GM12878 (cell line): ENCODE measurements at regions not wholly inside any gene's neighbourhood (a gene's known extent, or its start where the extent isn't known, plus 50 kb on each side); places are given as distances from the start of the nearest gene placed in this dataset.

Experiments used
- ATAC-seq: fragments of 200-7000 bp; cut with Tn5 transposase; 3 replicates; pipeline ENCODE4 v1.9.1; 2020; ENCODE audit warnings: mild to moderate bottlenecking, moderate library complexity
- BruUV-seq: library from RNA; stranded (reverse); fragments of 400-500 nt; replicated peaks from 2 replicates; lab custom pipeline; 2021; lab: Mats Ljungman, UMichigan
- CTCF ChIA-PET: fragments of 300-600 bp; sonication (Branson Sonifier 250); formaldehyde crosslinking; extraction: SDS; loops from one replicate; lab custom pipeline; 2021; ENCODE audit warnings: inconsistent platforms; lab: Yijun Ruan, JAX
- POLR2A ChIA-PET: fragments of 350-600 bp; formaldehyde crosslinking; extraction: SDS; loops from one replicate; lab custom pipeline; 2021; ENCODE audit warnings: inconsistent platforms; lab: Charles Lee
- RAD21 ChIA-PET: fragments of 300-600 bp; sonication (Branson Sonifier 250); formaldehyde crosslinking; loops from one replicate; lab custom pipeline; 2023; ENCODE audit warnings: antibody characterized with exemption; ENCODE audit not compliant: unreplicated experiment; lab: Charles Lee
- SMC1A ChIA-PET: fragments of 300-600 bp; sonication (Branson Sonifier 250); formaldehyde crosslinking; loops from one replicate; lab custom pipeline; 2023; ENCODE audit not compliant: unreplicated experiment, uncharacterized antibody; lab: Charles Lee
- DNase-seq: peaks from one replicate; pipeline ENCODE4 v3.0.0-alpha.2; 2011; ENCODE audit warnings: low read depth, low spot score
- FAIRE-seq: peaks from 3 replicates; lab custom pipeline; 2011; peaks lifted over from hg19 to GRCh38; lab: Jason Lieb, UNC
- H2AFZ ChIP-seq: 2 replicates; pipeline ENCODE4 v1.6.0; 2011; ENCODE audit warnings: low read depth, low read length, control low read depth; ENCODE audit not compliant: control insufficient read depth
- H3K27ac ChIP-seq: 2 replicates; pipeline ENCODE4 v1.5.1; 2011; ENCODE audit warnings: control low read depth; ENCODE audit not compliant: control insufficient read depth, insufficient read depth
- H3K27me3 ChIP-seq, 2 experiments: replicated peaks in 1 of 2; 2 replicates each; pipeline versions ENCODE4 v1.6.0 to v1.6.1; 2011; ENCODE audit warnings: low read length in 1 of 2; ENCODE audit not compliant: control insufficient read depth in 2 of 2, insufficient read depth in 2 of 2
- H3K36me3 ChIP-seq, 2 experiments: 2 replicates each; pipeline ENCODE4 v1.5.1; 2011; ENCODE audit warnings: low read length in 1 of 2; ENCODE audit not compliant: control insufficient read depth in 2 of 2, insufficient read depth in 2 of 2
- H3K4me1 ChIP-seq: 2 replicates; pipeline ENCODE4 v1.6.1; 2011; ENCODE audit warnings: mild to moderate bottlenecking, low read length, moderate library complexity, mixed read lengths; ENCODE audit not compliant: control insufficient read depth, insufficient read depth
- H3K4me2 ChIP-seq: 2 replicates; pipeline ENCODE4 v1.6.0; 2011; ENCODE audit warnings: control low read depth; ENCODE audit not compliant: control insufficient read depth, insufficient read depth
- H3K4me3 ChIP-seq: fragments of 200-600 bp; sonication (generic); 2 replicates; pipeline ENCODE4 v1.5.1; 2016
- H3K79me2 ChIP-seq: 2 replicates; pipeline ENCODE4 v1.6.0; 2011; ENCODE audit warnings: low read length; ENCODE audit not compliant: control insufficient read depth, insufficient read depth
- H3K9ac ChIP-seq: 2 replicates; pipeline ENCODE4 v1.8.0; 2011; ENCODE audit warnings: low read length, control low read depth, mixed read lengths; ENCODE audit not compliant: control insufficient read depth, insufficient read depth
- H3K9me3 ChIP-seq: replicated peaks from 3 replicates; pipeline ENCODE4 v1.5.1; 2011; ENCODE audit warnings: mild to moderate bottlenecking, low read length; ENCODE audit not compliant: control insufficient read depth, insufficient read depth
- H4K20me1 ChIP-seq: 2 replicates; pipeline ENCODE4 v1.6.0; 2011; ENCODE audit not compliant: control insufficient read depth, insufficient read depth
- BCL11A ChIP-seq: IDR thresholded peaks from 2 replicates; pipeline ENCODE4 v1.6.1; 2011; ENCODE audit warnings: low read depth, low read length
- BHLHE40 ChIP-seq, 2 experiments: fragments of 450-650 bp in 1 of 2; IDR thresholded peaks; 2 replicates each; pipeline ENCODE4 v1.6.1; 2011 to 2017; ENCODE audit warnings: low read depth in 2 of 2, borderline replicate concordance in 1 of 2, improper control_type of control experiment in 1 of 2, low read length in 1 of 2, mild to moderate bottlenecking in 1 of 2
- DPF2 ChIP-seq: fragments of 450-650 bp; IDR thresholded peaks from 2 replicates; pipeline ENCODE4 v1.6.1; 2017; ENCODE audit warnings: mild to moderate bottlenecking
- EGR1 ChIP-seq, 2 experiments: IDR thresholded peaks; 1 replicate in 1 of 2; 2 replicates in 1 of 2; pipeline ENCODE4 v1.6.1; 2011 to 2012; ENCODE audit warnings: low read depth in 2 of 2, low read length in 2 of 2, borderline replicate concordance in 1 of 2, mild to moderate bottlenecking in 1 of 2, moderate library complexity in 1 of 2
- IRF4 ChIP-seq: IDR thresholded peaks from 2 replicates; pipeline ENCODE4 v1.6.1; 2011; ENCODE audit warnings: low read depth, low read length
- JUND ChIP-seq: IDR thresholded peaks from 2 replicates; pipeline ENCODE4 v1.6.1; 2012; ENCODE audit warnings: low read depth, mild to moderate bottlenecking, low read length, improper control_type of control experiment, moderate library complexity
- LARP7 ChIP-seq: fragments of 450-650 bp; IDR thresholded peaks from 2 replicates; pipeline ENCODE4 v1.6.1; 2017; ENCODE audit warnings: mild to moderate bottlenecking
- MEF2B ChIP-seq: fragments of 450-650 bp; IDR thresholded peaks from 2 replicates; pipeline ENCODE4 v1.6.1; 2018; ENCODE audit warnings: mild to moderate bottlenecking, moderate library complexity; ENCODE audit not compliant: partially characterized antibody, poor library complexity, severe bottlenecking
- MXI1 ChIP-seq: fragments of 150-350 bp; IDR thresholded peaks from 2 replicates; pipeline ENCODE4 v1.6.1; 2011; ENCODE audit warnings: low read depth, mild to moderate bottlenecking, inconsistent platforms, low read length, improper control_type of control experiment
- NFXL1 ChIP-seq: fragments of 450-650 bp; IDR thresholded peaks from 2 replicates; pipeline ENCODE4 v1.6.1; 2017; ENCODE audit warnings: antibody characterized with exemption, mild to moderate bottlenecking, borderline replicate concordance
- PBX3 ChIP-seq: IDR thresholded peaks from 2 replicates; pipeline ENCODE4 v1.6.1; 2011; ENCODE audit warnings: mild to moderate bottlenecking, low read depth, low read length, moderate library complexity; ENCODE audit not compliant: insufficient replicate concordance
- ZNF622 ChIP-seq: fragments of 450-650 bp; IDR thresholded peaks from 2 replicates; pipeline ENCODE4 v1.6.1; 2017; ENCODE audit warnings: mild to moderate bottlenecking, inconsistent platforms
- WGBS: methylation state at CpG from one replicate; pipeline ENCODE4 v1.1.6; 2016; ENCODE audit warnings: low lambda C conversion rate; ENCODE audit not compliant: insufficient replicate concordance, insufficient coverage; ENCODE audit errors: missing lambda C conversion rate; 5-methylcytosine and 5-hydroxymethylcytosine counted together
- in situ Hi-C: fragments of 300-500 bp; cut with MboI; formaldehyde crosslinking; loops from 9 replicates; pipeline ENCODE4 v1.14.3; 2018; ENCODE audit warnings: mixed read lengths
- intact Hi-C: fragments of 100-400 bp; cut with micrococcal nuclease; formaldehyde crosslinking; loops from one replicate; pipeline ENCODE4 v1.14.2; 2022; ENCODE audit not compliant: unreplicated experiment

- no peaks in the 10 kb centered on the region for H3K79me2 ChIP-seq
- ATAC-seq = no peak
- no peaks in the 10 kb centered on the region for H3K36me3 ChIP-seq
- FAIRE-seq = no peak
- no peaks in the 10 kb centered on the region for H3K9me3 ChIP-seq
- H3K9ac ChIP-seq = no peak overlapping the region
- intact Hi-C loops = no loop called here
- H3K27ac ChIP-seq = no peak overlapping the region
- H4K20me1 ChIP-seq = no peaks in the 10 kb centered on the region
- RAD21 ChIA-PET = no interaction called here
- no TSS peak for BruUV-seq
- TF ChIP-seq PBX3 (no peak), NFXL1 (no peak), JUND (no peak), EGR1 (IDR thresholded peaks at IDR 0.05; ENCODE audit: borderline replicate concordance in 1 of 2, low read depth in 2 of 2, low read length in 2 of 2) (no peak), DPF2 (no peak), BHLHE40 (IDR thresholded peaks at IDR 0.05; ENCODE audit: borderline replicate concordance in 1 of 2, low read depth in 2 of 2, low read length in 1 of 2) (no peak), MEF2B (no peak), BCL11A (no peak), IRF4 (no peak), MXI1 (no peak), LARP7 (no peak), ZNF622 (no peak)
- CTCF ChIA-PET = no interaction called here
- H3K27me3 ChIP-seq = peaks cover 0 to 2% of the 10 kb centered on the region in 2 experiments; a peak in 1 of 4 replicates
- SMC1A ChIA-PET = no interaction called here
- in situ Hi-C loops = no loop called here
- DNase-seq = no peak
- no peak overlapping the region for H3K4me3 ChIP-seq
- no peaks in the 10 kb centered on the region for H3K4me1 ChIP-seq
- WGBS = 93% methylated on average over 1 of the region's 1 CpG
- no peak overlapping the region for H3K4me2 ChIP-seq
- no peak overlapping the region for H2AFZ ChIP-seq
- POLR2A ChIA-PET = no interaction called here
These were observed 79.0 kb downstream of the CDO1 start for GRCh38 chr5:115737452-115737851.
